Duodenal mucosa (tissue), 2 donors: ENCODE measurements at regions not wholly inside any gene's neighbourhood (a gene's known extent, or its start where the extent isn't known, plus 50 kb on each side); places are given as distances from the start of the nearest gene placed in this dataset.
"Not testable (repeated sequence)": the region's sequence is repeated elsewhere in the genome, so short reads cannot be mapped to it uniquely, and the experiment has no call there.

Source experiments
- H3K27ac ChIP-seq: one replicate; pipeline ENCODE4 v1.7.0; 2013; ENCODE audit warnings: low read depth, low read length
- H3K27me3 ChIP-seq, 2 donors: one replicate each; pipeline ENCODE4 v1.7.0; 2013; ENCODE audit warnings: low read length in 2 of 2, control low read depth in 1 of 2; ENCODE audit not compliant: insufficient read depth in 2 of 2, control insufficient read depth in 1 of 2
- H3K36me3 ChIP-seq, 2 donors: one replicate each; pipeline ENCODE4 v1.7.0; 2013; ENCODE audit warnings: low read length in 2 of 2, control low read depth in 1 of 2; ENCODE audit not compliant: insufficient read depth in 2 of 2, control insufficient read depth in 1 of 2
- H3K4me1 ChIP-seq, 2 donors: one replicate each; pipeline ENCODE4 v1.7.0; 2013; ENCODE audit warnings: low read length in 2 of 2, control low read depth in 1 of 2; ENCODE audit not compliant: insufficient read depth in 2 of 2, control insufficient read depth in 1 of 2
- H3K4me3 ChIP-seq, 2 donors: one replicate each; pipeline ENCODE4 v1.7.0; 2013; ENCODE audit warnings: low read length in 2 of 2, low read depth in 1 of 2
- H3K9ac ChIP-seq, 2 donors: one replicate each; pipeline ENCODE4 v1.7.0; 2013; ENCODE audit warnings: low read length in 2 of 2, low read depth in 1 of 2
- H3K9me3 ChIP-seq, 2 donors: one replicate each; pipeline ENCODE4 v1.7.0; 2013; ENCODE audit warnings: low read length in 2 of 2, control low read depth in 1 of 2; ENCODE audit not compliant: control insufficient read depth in 1 of 2

DNA sequence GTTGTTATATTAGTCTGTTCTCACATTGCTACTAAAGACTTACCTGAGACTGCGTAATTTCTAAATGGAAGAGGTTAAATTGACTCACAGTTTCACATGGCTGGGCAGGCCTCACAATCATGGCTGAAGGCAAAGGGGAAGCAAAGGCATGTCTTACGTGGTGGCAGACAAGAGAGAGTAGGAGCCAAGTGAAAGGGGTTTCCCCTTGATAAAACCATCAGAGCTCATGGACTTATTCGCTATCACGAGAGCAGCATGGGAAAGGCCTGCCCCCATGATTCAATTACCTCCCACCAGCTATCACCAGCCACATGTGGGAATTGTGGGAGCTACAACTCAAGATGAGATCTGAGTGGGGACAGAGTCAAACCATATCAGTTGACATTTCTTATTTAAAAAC lies 374.5 kb upstream of the RORB start:
- no peaks in the 10 kb centered on the region for H3K4me1 ChIP-seq
- no peaks in the 10 kb centered on the region for H3K36me3 ChIP-seq
- no peak overlapping the region for H3K9ac ChIP-seq
- H3K9me3 ChIP-seq: no peaks in the 10 kb centered on the region
- H3K27me3 ChIP-seq: no peaks in the 10 kb centered on the region
- H3K4me3 ChIP-seq: no peak overlapping the region
- H3K27ac ChIP-seq: no peak overlapping the region

GRCh38 chr9:74125941-74126340 lies 371.2 kb upstream of the RORB start:
- no peaks in the 10 kb centered on the region for H3K4me1 ChIP-seq
- no peak overlapping the region for H3K4me3 ChIP-seq
- H3K27ac ChIP-seq: no peak overlapping the region
- no peaks in the 10 kb centered on the region for H3K9me3 ChIP-seq
- H3K27me3 ChIP-seq: no peaks in the 10 kb centered on the region
- no peak overlapping the region for H3K9ac ChIP-seq
- H3K36me3 ChIP-seq: no peaks in the 10 kb centered on the region

DNA sequence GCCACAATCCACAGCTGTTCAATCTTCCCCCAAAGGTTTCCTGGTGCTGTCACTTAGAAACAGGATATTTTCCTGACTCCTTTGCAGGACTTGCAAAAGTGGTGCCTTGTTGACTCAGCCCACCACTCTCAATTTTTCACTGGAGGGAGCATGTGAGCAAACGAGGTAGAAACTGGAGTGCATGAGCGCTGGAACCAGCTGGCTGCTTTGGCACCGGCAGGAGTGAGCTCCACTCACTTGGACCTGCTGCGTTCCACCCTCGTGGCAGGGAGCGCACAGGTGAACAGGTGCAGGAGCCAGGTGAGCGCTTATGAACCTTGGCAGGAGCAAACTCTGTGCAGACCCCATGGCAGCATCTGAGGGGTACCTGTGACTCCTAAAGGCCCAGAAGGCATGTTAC lies 364.1 kb upstream of the RORB start:
- H3K4me1 ChIP-seq: no peaks in the 10 kb centered on the region
- no peaks in the 10 kb centered on the region for H3K36me3 ChIP-seq
- H3K9me3 ChIP-seq: no peaks in the 10 kb centered on the region
- no peaks in the 10 kb centered on the region for H3K27me3 ChIP-seq
- H3K9ac ChIP-seq: no peak overlapping the region
- no peak overlapping the region for H3K27ac ChIP-seq
- H3K4me3 ChIP-seq: no peak overlapping the region

DNA sequence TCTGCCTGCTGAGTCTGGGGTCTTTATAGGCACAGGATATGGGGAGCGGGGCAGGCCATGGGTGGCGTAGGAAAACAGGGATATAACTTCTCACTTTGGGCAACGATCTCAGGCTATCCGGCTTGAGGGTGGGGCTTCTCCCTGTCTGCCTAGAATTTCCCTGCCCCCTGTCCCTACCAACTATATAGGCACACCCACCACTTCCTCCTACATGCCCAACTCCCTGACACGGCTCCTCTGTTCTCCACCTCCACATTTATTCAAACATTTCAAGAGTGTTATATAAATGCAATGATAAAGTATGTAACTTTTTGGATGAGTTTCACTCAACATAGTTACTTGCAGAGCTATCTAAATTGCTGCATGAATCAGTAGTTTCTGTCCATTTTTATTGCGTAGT lies 363.2 kb upstream of the RORB start:
- Histone ChIP-seq H3K27ac (no peak overlapping the region), H3K27me3 (no peaks in the 10 kb centered on the region), H3K36me3 (no peaks in the 10 kb centered on the region), H3K9ac (no peak overlapping the region), H3K4me1 (no peaks in the 10 kb centered on the region), H3K4me3 (no peak overlapping the region), H3K9me3 (no peaks in the 10 kb centered on the region)

DNA sequence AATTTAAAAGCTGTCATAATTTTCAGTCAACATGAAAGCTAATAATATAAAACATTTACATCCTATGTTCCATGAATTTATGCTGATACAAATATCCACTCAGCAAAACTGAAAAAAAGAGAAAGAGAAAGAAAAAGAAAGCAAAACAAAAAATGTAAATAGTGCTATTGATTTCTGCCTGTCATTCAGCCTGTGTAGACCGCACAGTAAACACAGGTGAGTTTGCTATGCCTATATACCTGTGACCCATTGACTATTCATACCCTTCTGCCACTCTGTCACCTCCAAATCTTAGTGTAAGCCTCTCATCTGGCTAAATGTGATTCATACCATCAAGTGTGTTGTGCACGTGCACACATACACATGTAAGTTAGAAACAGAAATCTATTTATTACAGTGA lies 359.0 kb upstream of the RORB start:
- H3K9me3 ChIP-seq: no peaks in the 10 kb centered on the region
- no peaks in the 10 kb centered on the region for H3K27me3 ChIP-seq
- no peak overlapping the region for H3K4me3 ChIP-seq
- H3K9ac ChIP-seq: no peak overlapping the region
- H3K36me3 ChIP-seq: no peaks in the 10 kb centered on the region
- no peak overlapping the region for H3K27ac ChIP-seq
- no peaks in the 10 kb centered on the region for H3K4me1 ChIP-seq

GRCh38 chr9:74140141-74140540 lies 357.0 kb upstream of the RORB start:
- H3K27me3 ChIP-seq: no peaks in the 10 kb centered on the region
- H3K36me3 ChIP-seq: no peaks in the 10 kb centered on the region
- no peaks in the 10 kb centered on the region for H3K9me3 ChIP-seq
- no peak overlapping the region for H3K27ac ChIP-seq
- H3K4me1 ChIP-seq: no peaks in the 10 kb centered on the region
- H3K9ac ChIP-seq: no peak overlapping the region
- no peak overlapping the region for H3K4me3 ChIP-seq

GRCh38 chr9:74147906-74148305 lies 349.2 kb upstream of the RORB start:
- Histone ChIP-seq H3K4me3 (no peak overlapping the region), H3K9ac (no peak overlapping the region), H3K9me3 (no peaks in the 10 kb centered on the region), H3K4me1 (no peaks in the 10 kb centered on the region), H3K36me3 (no peaks in the 10 kb centered on the region), H3K27ac (no peak overlapping the region), H3K27me3 (no peaks in the 10 kb centered on the region)

- Histone ChIP-seq H3K36me3 (no peaks in the 10 kb centered on the region), H3K9ac (no peak overlapping the region), H3K27me3 (no peaks in the 10 kb centered on the region), H3K9me3 (no peaks in the 10 kb centered on the region), H3K27ac (no peak overlapping the region), H3K4me1 (no peaks in the 10 kb centered on the region), H3K4me3 (no peak overlapping the region)
Measured at GRCh38 chr9:74172874-74173273, 324.3 kb upstream of the RORB start.

DNA sequence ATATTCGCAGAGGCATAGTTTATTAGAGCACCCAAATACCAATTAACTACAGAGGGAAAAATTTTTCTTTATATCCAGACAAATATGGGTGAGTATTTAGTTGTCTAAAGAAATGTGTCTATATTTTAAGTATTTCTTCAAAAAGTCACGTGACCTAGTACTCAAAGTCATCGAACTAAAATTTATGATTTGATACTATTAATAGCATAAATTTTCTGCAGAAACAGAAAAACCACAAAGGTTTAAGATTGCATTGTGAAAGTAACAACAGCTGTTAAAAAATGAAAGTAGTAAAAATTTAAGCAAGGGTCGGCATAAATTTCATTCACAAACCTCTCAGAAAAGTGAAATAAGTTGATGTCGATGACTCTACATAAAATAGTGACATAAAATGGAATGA lies 323.9 kb upstream of the RORB start:
- Histone ChIP-seq H3K36me3 (no peaks in the 10 kb centered on the region), H3K9me3 (no peaks in the 10 kb centered on the region)

GRCh38 chr9:74197771-74198170 lies 299.4 kb upstream of the RORB start:
- not testable (repeated sequence) for H3K36me3 ChIP-seq, H3K9ac ChIP-seq, H3K9me3 ChIP-seq, H3K4me1 ChIP-seq, H3K27me3 ChIP-seq, H3K4me3 ChIP-seq, H3K27ac ChIP-seq

More for the DNA sequence above, 323.9 kb upstream of the RORB start:
- no peaks in the 10 kb centered on the region for H3K27me3 ChIP-seq
- no peaks in the 10 kb centered on the region for H3K4me1 ChIP-seq
- no peak overlapping the region for H3K4me3 ChIP-seq
- no peak overlapping the region for H3K9ac ChIP-seq
- H3K27ac ChIP-seq: no peak overlapping the region

DNA sequence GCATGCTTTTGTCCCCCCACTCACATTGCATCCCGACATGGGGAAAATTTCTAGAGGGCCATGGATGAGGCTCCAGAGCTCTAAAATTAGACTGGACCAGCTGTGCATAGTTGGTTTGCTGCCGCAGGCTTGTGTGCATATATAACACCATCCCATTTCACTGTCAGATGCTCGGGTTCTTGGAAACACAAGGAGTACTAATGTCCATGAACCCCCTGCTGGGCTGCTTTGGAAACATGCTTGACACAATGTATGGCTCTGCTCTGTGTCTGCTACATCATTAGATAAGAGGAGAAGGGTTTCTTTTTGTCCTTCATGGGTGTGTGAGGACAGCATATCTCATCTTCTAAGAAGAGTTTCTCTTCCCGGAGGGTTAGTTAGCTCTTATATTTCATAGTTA lies 292.1 kb upstream of the RORB start:
- H3K9ac ChIP-seq: no peak overlapping the region
- no peaks in the 10 kb centered on the region for H3K27me3 ChIP-seq
- no peaks in the 10 kb centered on the region for H3K9me3 ChIP-seq
- H3K4me1 ChIP-seq: no peaks in the 10 kb centered on the region
- H3K27ac ChIP-seq: no peak overlapping the region
- H3K4me3 ChIP-seq: no peak overlapping the region
- no peaks in the 10 kb centered on the region for H3K36me3 ChIP-seq
